GM23338 (cell line): ENCODE measurements at regions not wholly inside any gene's neighbourhood (a gene's known extent, or its start where the extent isn't known, plus 50 kb on each side); places are given as distances from the start of the nearest gene placed in this dataset.

Experiments
- ATAC-seq: fragments of 200-7000 bp; cut with Tn5 transposase; 3 replicates; pipeline ENCODE4 v1.9.1; 2020
- DNase-seq: peaks from one replicate; pipeline ENCODE4 v3.0.0-alpha.2; 2015; ENCODE audit warnings: low spot score
- H2AFZ ChIP-seq: fragments of 200-600 bp; sonication (generic); 2 replicates; pipeline ENCODE4 v1.8.0; 2016; ENCODE audit warnings: antibody characterized with exemption, mild to moderate bottlenecking, moderate library complexity
- H3F3A ChIP-seq: fragments of 200-600 bp; sonication (generic); replicated peaks from 2 replicates; pipeline ENCODE4 v1.8.0; 2017; ENCODE audit warnings: antibody characterized with exemption, mixed run types, low read depth
- H3K27ac ChIP-seq: fragments of 200-600 bp; sonication (generic); 2 replicates; pipeline ENCODE4 v1.6.1; 2016; ENCODE audit warnings: low read depth
- H3K27me3 ChIP-seq: fragments of 200-600 bp; sonication (generic); 2 replicates; pipeline ENCODE4 v1.8.0; 2016; ENCODE audit warnings: mild to moderate bottlenecking, mixed run types, moderate library complexity; ENCODE audit not compliant: insufficient read depth
- H3K36me3 ChIP-seq: fragments of 200-600 bp; sonication (generic); 2 replicates; pipeline ENCODE4 v1.8.0; 2016; ENCODE audit warnings: mild to moderate bottlenecking; ENCODE audit not compliant: insufficient read depth
- H3K4me1 ChIP-seq: fragments of 200-600 bp; sonication (generic); 2 replicates; pipeline ENCODE4 v1.8.0; 2016; ENCODE audit warnings: mild to moderate bottlenecking, moderate library complexity; ENCODE audit not compliant: insufficient read depth
- H3K4me2 ChIP-seq: fragments of 200-600 bp; sonication (generic); 2 replicates; pipeline ENCODE4 v1.7.1; 2017; ENCODE audit warnings: mixed run types
- H3K4me3 ChIP-seq: fragments of 200-600 bp; sonication (generic); 2 replicates; pipeline ENCODE4 v1.6.1; 2016; ENCODE audit warnings: mixed run types
- H3K79me2 ChIP-seq: fragments of 200-600 bp; sonication (generic); replicated peaks from 2 replicates; pipeline ENCODE4 v1.8.0; 2017; ENCODE audit warnings: mild to moderate bottlenecking; ENCODE audit not compliant: insufficient read depth
- H3K9me2 ChIP-seq: fragments of 200-600 bp; sonication (generic); 2 replicates; pipeline ENCODE4 v1.8.0; 2017; ENCODE audit not compliant: insufficient read depth
- H4K20me1 ChIP-seq: fragments of 200-600 bp; sonication (generic); replicated peaks from 2 replicates; pipeline ENCODE4 v1.8.0; 2017; ENCODE audit warnings: mild to moderate bottlenecking; ENCODE audit not compliant: insufficient read depth
- H3K27ac Mint-ChIP-seq: 2 replicates; pipeline ENCODE4 v1.8.0; 2020; ENCODE audit warnings: inconsistent platforms, mild to moderate bottlenecking, moderate library complexity, mixed read lengths
- H3K27me3 Mint-ChIP-seq: 3 replicates; pipeline ENCODE4 v1.8.0; 2022; ENCODE audit warnings: low read depth, mild to moderate bottlenecking, moderate library complexity, mixed read lengths, inconsistent platforms; ENCODE audit not compliant: insufficient read depth, poor library complexity
- H3K36me3 Mint-ChIP-seq: 3 replicates; pipeline ENCODE4 v1.8.0; 2021; ENCODE audit warnings: low read depth, mild to moderate bottlenecking, inconsistent platforms, moderate library complexity, mixed read lengths
- H3K4me1 Mint-ChIP-seq: 3 replicates; pipeline ENCODE4 v1.8.0; 2020; ENCODE audit warnings: mild to moderate bottlenecking, inconsistent platforms, mixed read lengths
- H3K4me3 Mint-ChIP-seq: 3 replicates; pipeline ENCODE4 v1.8.0; 2021; ENCODE audit warnings: moderate library complexity, mild to moderate bottlenecking, inconsistent platforms, mixed read lengths
- H3K9me3 Mint-ChIP-seq: 3 replicates; pipeline ENCODE4 v1.8.0; 2020; ENCODE audit warnings: moderate library complexity, mild to moderate bottlenecking, inconsistent platforms, mixed read lengths
- CREB1 ChIP-seq: fragments of 250-450 bp; sonication (Bioruptor Pico); IDR thresholded peaks from 2 replicates; pipeline ENCODE4 v1.5.0; 2020; ENCODE audit warnings: low read depth, mild to moderate bottlenecking, moderate library complexity
- EZH2 ChIP-seq: fragments of 200-600 bp; sonication (generic); IDR thresholded peaks from one replicate; pipeline ENCODE4 v1.8.0; 2017; ENCODE audit warnings: antibody characterized with exemption, mild to moderate bottlenecking, low read depth; ENCODE audit not compliant: unreplicated experiment
- EZH2phosphoT487 ChIP-seq: fragments of 200-600 bp; sonication (generic); IDR thresholded peaks from one replicate; pipeline ENCODE4 v1.8.1; 2018; ENCODE audit warnings: antibody characterized with exemption; ENCODE audit not compliant: unreplicated experiment
- NANOG ChIP-seq: IDR thresholded peaks from 2 replicates; pipeline ENCODE4 v1.6.1; 2016; ENCODE audit warnings: antibody characterized with exemption, borderline replicate concordance
- POLR2AphosphoS5 ChIP-seq: IDR thresholded peaks from 2 replicates; pipeline ENCODE4 v1.6.1; 2016; ENCODE audit warnings: antibody characterized with exemption, low read depth
- ZNF114 ChIP-seq: fragments of 250-450 bp; sonication (Bioruptor Pico); IDR thresholded peaks from 2 replicates; pipeline ENCODE4 v1.5.0; 2020; ENCODE audit warnings: mild to moderate bottlenecking, moderate library complexity
- TF ChIP-seq, protein P1 (sequence below): IDR thresholded peaks from 2 replicates; pipeline ENCODE4 v1.6.1; 2016; ENCODE audit warnings: antibody characterized with exemption
- TF ChIP-seq, protein P2 (sequence below): IDR thresholded peaks from one replicate; pipeline ENCODE4 v1.6.1; 2018; ENCODE audit warnings: antibody characterized with exemption; ENCODE audit not compliant: unreplicated experiment
- TF ChIP-seq, protein P3 (sequence below): fragments of 250-450 bp; sonication (Bioruptor Pico); IDR thresholded peaks from 2 replicates; pipeline ENCODE4 v1.5.0; 2020; ENCODE audit warnings: mild to moderate bottlenecking, moderate library complexity
- TF ChIP-seq, protein P4 (sequence below), 2 experiments: fragments of 200-600 bp in 1 of 2; sonication (generic) in 1 of 2; conservative IDR thresholded peaks; 2 replicates each; pipeline versions ENCODE4 v1.5.1 to v1.6.1; 2016 to 2017; ENCODE audit warnings: antibody characterized with exemption in 2 of 2, low read depth in 2 of 2, mild to moderate bottlenecking in 2 of 2, moderate library complexity in 1 of 2

- ATAC-seq (peak; percentile 26; the same call in 1 of the 3 replicates), DNase-seq (no peak)
- Histone ChIP-seq H2AFZ (no peak overlapping the region), H3K79me2 (no peaks in the 10 kb centered on the region), H3K4me2 (no peak overlapping the region), H3K9me2 (peaks cover 4% of the 10 kb centered on the region; the same call in 1 of the 2 replicates), H3F3A (no peaks in the 10 kb centered on the region), H3K27ac (no peak overlapping the region), H3K36me3 (no peaks in the 10 kb centered on the region), H3K4me3 (no peak overlapping the region), H3K4me1 (0 out of 2 replicates have a peak, but pooled peaks cover 5% of the 10 kb centered on the region), H4K20me1 (no peaks in the 10 kb centered on the region), H3K27me3 (no peaks in the 10 kb centered on the region)
- no peaks in the 10 kb centered on the region for H3K9me3 Mint-ChIP-seq
- H3K27ac Mint-ChIP-seq, result no peak overlapping the region
- no peak for TF ChIP-seq EZH2
- TF ChIP-seq, protein P1, sequence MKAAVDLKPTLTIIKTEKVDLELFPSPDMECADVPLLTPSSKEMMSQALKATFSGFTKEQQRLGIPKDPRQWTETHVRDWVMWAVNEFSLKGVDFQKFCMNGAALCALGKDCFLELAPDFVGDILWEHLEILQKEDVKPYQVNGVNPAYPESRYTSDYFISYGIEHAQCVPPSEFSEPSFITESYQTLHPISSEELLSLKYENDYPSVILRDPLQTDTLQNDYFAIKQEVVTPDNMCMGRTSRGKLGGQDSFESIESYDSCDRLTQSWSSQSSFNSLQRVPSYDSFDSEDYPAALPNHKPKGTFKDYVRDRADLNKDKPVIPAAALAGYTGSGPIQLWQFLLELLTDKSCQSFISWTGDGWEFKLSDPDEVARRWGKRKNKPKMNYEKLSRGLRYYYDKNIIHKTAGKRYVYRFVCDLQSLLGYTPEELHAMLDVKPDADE, result no peak
- TF ChIP-seq, protein P2, sequence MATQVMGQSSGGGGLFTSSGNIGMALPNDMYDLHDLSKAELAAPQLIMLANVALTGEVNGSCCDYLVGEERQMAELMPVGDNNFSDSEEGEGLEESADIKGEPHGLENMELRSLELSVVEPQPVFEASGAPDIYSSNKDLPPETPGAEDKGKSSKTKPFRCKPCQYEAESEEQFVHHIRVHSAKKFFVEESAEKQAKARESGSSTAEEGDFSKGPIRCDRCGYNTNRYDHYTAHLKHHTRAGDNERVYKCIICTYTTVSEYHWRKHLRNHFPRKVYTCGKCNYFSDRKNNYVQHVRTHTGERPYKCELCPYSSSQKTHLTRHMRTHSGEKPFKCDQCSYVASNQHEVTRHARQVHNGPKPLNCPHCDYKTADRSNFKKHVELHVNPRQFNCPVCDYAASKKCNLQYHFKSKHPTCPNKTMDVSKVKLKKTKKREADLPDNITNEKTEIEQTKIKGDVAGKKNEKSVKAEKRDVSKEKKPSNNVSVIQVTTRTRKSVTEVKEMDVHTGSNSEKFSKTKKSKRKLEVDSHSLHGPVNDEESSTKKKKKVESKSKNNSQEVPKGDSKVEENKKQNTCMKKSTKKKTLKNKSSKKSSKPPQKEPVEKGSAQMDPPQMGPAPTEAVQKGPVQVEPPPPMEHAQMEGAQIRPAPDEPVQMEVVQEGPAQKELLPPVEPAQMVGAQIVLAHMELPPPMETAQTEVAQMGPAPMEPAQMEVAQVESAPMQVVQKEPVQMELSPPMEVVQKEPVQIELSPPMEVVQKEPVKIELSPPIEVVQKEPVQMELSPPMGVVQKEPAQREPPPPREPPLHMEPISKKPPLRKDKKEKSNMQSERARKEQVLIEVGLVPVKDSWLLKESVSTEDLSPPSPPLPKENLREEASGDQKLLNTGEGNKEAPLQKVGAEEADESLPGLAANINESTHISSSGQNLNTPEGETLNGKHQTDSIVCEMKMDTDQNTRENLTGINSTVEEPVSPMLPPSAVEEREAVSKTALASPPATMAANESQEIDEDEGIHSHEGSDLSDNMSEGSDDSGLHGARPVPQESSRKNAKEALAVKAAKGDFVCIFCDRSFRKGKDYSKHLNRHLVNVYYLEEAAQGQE, result no peak
- no peak for TF ChIP-seq ZNF114 (CRISPR knock-in tag)
- no peak for TF ChIP-seq NANOG
- TF ChIP-seq EZH2phosphoT487, result no peak
- TF ChIP-seq, protein P3, sequence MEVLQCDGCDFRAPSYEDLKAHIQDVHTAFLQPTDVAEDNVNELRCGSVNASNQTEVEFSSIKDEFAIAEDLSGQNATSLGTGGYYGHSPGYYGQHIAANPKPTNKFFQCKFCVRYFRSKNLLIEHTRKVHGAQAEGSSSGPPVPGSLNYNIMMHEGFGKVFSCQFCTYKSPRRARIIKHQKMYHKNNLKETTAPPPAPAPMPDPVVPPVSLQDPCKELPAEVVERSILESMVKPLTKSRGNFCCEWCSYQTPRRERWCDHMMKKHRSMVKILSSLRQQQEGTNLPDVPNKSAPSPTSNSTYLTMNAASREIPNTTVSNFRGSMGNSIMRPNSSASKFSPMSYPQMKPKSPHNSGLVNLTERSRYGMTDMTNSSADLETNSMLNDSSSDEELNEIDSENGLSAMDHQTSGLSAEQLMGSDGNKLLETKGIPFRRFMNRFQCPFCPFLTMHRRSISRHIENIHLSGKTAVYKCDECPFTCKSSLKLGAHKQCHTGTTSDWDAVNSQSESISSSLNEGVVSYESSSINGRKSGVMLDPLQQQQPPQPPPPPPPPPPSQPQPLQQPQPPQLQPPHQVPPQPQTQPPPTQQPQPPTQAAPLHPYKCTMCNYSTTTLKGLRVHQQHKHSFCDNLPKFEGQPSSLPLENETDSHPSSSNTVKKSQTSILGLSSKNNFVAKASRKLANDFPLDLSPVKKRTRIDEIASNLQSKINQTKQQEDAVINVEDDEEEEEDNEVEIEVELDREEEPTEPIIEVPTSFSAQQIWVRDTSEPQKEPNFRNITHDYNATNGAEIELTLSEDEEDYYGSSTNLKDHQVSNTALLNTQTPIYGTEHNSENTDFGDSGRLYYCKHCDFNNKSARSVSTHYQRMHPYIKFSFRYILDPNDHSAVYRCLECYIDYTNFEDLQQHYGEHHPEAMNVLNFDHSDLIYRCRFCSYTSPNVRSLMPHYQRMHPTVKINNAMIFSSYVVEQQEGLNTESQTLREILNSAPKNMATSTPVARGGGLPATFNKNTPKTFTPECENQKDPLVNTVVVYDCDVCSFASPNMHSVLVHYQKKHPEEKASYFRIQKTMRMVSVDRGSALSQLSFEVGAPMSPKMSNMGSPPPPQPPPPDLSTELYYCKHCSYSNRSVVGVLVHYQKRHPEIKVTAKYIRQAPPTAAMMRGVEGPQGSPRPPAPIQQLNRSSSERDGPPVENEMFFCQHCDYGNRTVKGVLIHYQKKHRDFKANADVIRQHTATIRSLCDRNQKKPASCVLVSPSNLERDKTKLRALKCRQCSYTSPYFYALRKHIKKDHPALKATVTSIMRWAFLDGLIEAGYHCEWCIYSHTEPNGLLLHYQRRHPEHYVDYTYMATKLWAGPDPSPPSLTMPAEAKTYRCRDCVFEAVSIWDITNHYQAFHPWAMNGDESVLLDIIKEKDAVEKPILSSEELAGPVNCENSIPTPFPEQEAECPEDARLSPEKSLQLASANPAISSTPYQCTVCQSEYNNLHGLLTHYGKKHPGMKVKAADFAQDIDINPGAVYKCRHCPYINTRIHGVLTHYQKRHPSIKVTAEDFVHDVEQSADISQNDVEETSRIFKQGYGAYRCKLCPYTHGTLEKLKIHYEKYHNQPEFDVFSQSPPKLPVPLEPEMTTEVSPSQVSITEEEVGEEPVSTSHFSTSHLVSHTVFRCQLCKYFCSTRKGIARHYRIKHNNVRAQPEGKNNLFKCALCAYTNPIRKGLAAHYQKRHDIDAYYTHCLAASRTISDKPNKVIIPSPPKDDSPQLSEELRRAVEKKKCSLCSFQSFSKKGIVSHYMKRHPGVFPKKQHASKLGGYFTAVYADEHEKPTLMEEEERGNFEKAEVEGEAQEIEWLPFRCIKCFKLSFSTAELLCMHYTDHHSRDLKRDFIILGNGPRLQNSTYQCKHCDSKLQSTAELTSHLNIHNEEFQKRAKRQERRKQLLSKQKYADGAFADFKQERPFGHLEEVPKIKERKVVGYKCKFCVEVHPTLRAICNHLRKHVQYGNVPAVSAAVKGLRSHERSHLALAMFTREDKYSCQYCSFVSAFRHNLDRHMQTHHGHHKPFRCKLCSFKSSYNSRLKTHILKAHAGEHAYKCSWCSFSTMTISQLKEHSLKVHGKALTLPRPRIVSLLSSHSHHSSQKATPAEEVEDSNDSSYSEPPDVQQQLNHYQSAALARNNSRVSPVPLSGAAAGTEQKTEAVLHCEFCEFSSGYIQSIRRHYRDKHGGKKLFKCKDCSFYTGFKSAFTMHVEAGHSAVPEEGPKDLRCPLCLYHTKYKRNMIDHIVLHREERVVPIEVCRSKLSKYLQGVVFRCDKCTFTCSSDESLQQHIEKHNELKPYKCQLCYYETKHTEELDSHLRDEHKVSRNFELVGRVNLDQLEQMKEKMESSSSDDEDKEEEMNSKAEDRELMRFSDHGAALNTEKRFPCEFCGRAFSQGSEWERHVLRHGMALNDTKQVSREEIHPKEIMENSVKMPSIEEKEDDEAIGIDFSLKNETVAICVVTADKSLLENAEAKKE (CRISPR knock-in tag), result no peak
- TF ChIP-seq, protein P4, sequence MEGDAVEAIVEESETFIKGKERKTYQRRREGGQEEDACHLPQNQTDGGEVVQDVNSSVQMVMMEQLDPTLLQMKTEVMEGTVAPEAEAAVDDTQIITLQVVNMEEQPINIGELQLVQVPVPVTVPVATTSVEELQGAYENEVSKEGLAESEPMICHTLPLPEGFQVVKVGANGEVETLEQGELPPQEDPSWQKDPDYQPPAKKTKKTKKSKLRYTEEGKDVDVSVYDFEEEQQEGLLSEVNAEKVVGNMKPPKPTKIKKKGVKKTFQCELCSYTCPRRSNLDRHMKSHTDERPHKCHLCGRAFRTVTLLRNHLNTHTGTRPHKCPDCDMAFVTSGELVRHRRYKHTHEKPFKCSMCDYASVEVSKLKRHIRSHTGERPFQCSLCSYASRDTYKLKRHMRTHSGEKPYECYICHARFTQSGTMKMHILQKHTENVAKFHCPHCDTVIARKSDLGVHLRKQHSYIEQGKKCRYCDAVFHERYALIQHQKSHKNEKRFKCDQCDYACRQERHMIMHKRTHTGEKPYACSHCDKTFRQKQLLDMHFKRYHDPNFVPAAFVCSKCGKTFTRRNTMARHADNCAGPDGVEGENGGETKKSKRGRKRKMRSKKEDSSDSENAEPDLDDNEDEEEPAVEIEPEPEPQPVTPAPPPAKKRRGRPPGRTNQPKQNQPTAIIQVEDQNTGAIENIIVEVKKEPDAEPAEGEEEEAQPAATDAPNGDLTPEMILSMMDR (conservative IDR thresholded peaks at IDR 0.05; ENCODE audit: low read depth in 2 of 2), result no peak
- TF ChIP-seq CREB1 (CRISPR knock-in tag), result no peak
- TF ChIP-seq POLR2AphosphoS5, result no peak
- peaks cover 15% of the 10 kb centered on the region for H3K4me1 Mint-ChIP-seq
- peaks cover 8% of the 10 kb centered on the region for H3K27me3 Mint-ChIP-seq
- no peaks in the 10 kb centered on the region for H3K36me3 Mint-ChIP-seq
- no peak overlapping the region for H3K4me3 Mint-ChIP-seq
Measured at GRCh38 chr5:38724301-38725030, 121.3 kb upstream of the OSMR start.
